Right cardiac atrium (tissue), 5 donors: ENCODE measurements at regions not wholly inside any gene's neighbourhood (a gene's known extent, or its start where the extent isn't known, plus 50 kb on each side); places are given as distances from the start of the nearest gene placed in this dataset.

ENCODE experiments used
- ATAC-seq, 2 donors: fragments of 200-7000 bp; cut with Tn5 transposase; one replicate each; pipeline versions ENCODE4 v1.8.0 to v1.9.1; 2020; ENCODE audit warnings: moderate library complexity in 2 of 2, mild to moderate bottlenecking in 1 of 2
- DNase-seq, 3 donors: peaks; one replicate each; pipeline ENCODE4 v3.0.0-alpha.2; 2020
- H3K27ac ChIP-seq: one replicate; pipeline ENCODE4 v1.5.1; 2013; ENCODE audit warnings: mild to moderate bottlenecking, low read length, control low read depth, moderate library complexity
- H3K27me3 ChIP-seq: one replicate; pipeline ENCODE4 v1.6.1; 2013; ENCODE audit not compliant: control insufficient read depth, insufficient read depth
- H3K4me1 ChIP-seq: one replicate; pipeline ENCODE4 v1.6.1; 2013; ENCODE audit warnings: low read length; ENCODE audit not compliant: control insufficient read depth, insufficient read depth
- H3K4me3 ChIP-seq: one replicate; pipeline ENCODE4 v1.5.1; 2013; ENCODE audit warnings: low read length, control low read depth
- H3K9me3 ChIP-seq: one replicate; pipeline ENCODE4 v1.6.1; 2013; ENCODE audit warnings: low read length; ENCODE audit not compliant: control insufficient read depth
- WGBS: extraction: QIAGEN DNeasy Blood & Tissue Kit; methylation state at CpG from one replicate; pipeline ENCODE4 v1.1.7; 2013; 5-methylcytosine and 5-hydroxymethylcytosine counted together
- intact Hi-C, 4 donors: fragments of 100-400 bp; cut with DNase I; formaldehyde crosslinking; loops; one replicate each; pipeline versions ENCODE4 v1.11.0 to v1.14.0; 2022 to 2023
- donor health status: healthy with polysubstance abuse.
- donor health status: DM: no; HTN: yes; CAD: no.
- donor health status: DM: no; HTN: no; CAD: no.
- donor health status: DM: no; HTN: yes; CAD: no; lungs with severe emphysema.
- donor health status: DM: yes; HTN: yes; CAD: no.

DNA sequence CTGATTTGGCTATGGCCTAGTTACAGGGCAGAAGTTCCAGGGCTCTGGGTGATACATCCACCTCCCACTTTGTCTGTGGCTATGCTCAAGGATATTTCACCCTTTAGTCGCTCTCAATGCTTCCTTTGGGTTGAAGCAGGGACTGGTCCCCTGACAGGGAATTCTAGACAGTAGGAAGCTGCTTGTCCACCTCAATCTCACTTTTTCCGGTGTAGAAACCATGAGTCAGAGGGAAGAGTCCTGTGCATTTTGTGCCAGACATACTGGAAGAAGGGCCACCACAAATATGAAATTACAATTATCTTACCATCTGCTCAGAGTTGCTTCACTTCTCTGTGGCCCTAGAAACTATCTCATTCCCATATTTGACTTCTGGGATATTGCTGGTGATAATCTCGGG, 413.7 kb upstream of the FAT3 start:
- no peak for ATAC-seq
- no peak overlapping the region for H3K27ac ChIP-seq
- no peak for DNase-seq
- 88% methylated on average over 3 of the region's 3 CpGs for WGBS
- no peaks in the 10 kb centered on the region for H3K4me1 ChIP-seq
- intact Hi-C loops: no loop called here
- H3K27me3 ChIP-seq: no peaks in the 10 kb centered on the region
- no peak overlapping the region for H3K4me3 ChIP-seq
- no peaks in the 10 kb centered on the region for H3K9me3 ChIP-seq

DNA sequence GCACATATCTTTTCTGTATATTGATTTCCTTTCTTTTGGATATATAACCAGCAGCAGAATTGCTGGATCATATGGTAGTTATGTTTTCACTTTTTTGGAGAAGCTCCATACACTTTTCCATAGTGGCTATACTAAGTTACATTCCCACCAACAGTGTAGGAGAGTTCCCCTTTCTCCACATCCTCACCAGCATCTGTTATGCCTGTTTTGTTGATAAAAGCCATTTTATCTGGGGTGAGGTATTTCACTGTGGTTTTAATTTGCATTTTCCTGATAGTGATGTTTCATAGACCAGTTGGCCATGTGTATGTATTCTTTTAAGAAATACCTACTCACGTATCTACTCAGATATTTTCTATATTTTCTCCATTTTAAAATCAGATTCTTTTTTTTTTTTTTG, 419.3 kb upstream of the FAT3 start:
- intact Hi-C loops: no loop called here
- 89% methylated on average over 1 of the region's 1 CpG for WGBS
- Histone ChIP-seq H3K9me3 (no peaks in the 10 kb centered on the region), H3K4me3 (no peak overlapping the region), H3K4me1 (no peaks in the 10 kb centered on the region), H3K27me3 (no peaks in the 10 kb centered on the region), H3K27ac (no peak overlapping the region)
- DNase-seq (no peak), ATAC-seq (no peak)

DNA sequence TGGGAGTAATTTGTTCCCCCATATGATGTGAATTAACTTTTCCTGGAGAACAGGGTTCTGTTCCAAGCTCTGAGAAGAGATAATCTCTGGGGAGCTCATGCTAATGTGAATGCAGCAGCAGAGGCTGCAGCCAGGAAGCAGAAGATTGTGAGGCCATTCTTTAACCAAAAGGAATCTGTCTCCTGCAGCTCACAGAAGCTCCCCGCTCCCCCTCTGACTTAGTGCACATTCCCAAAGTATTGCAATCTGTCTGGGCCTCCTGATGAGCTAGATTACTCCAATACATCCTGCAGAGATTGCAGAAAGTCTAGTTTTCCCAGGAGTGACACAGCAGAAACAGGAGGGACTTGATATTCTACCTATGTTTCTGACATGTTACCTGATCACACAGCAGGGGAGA, 420.6 kb upstream of the FAT3 start:
- no peaks in the 10 kb centered on the region for H3K4me1 ChIP-seq
- 39% methylated on average over 1 of the region's 1 CpG for WGBS
- intact Hi-C loops: no loop called here
- H3K27me3 ChIP-seq: no peaks in the 10 kb centered on the region
- H3K9me3 ChIP-seq: no peaks in the 10 kb centered on the region
- ATAC-seq: no peak
- no peak for DNase-seq
- H3K27ac ChIP-seq: no peak overlapping the region
- H3K4me3 ChIP-seq: no peak overlapping the region

DNA sequence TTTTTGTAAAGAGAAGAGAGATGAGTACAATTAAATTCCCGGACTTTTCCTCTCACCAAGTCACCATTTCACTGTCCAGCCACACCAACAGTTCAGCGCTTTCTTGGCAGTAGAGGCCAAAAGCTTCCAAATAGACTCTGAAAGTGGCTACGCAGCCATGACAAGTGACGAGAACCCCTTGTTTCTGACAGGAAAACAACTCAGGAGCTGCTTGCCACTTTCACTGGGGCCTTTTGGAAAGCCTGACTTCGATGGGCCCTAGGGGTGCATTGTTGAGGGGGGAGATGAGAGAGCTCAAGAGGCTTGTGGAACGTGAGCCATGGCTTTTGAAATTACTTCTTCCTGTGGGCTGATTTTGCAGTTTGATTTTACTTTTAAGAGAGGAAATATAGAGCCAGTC, 422.1 kb upstream of the FAT3 start:
- 63% methylated on average over 6 of the region's 6 CpGs for WGBS
- H3K9me3 ChIP-seq: no peaks in the 10 kb centered on the region
- H3K4me3 ChIP-seq: no peak overlapping the region
- H3K27ac ChIP-seq: no peak overlapping the region
- no peak for ATAC-seq
- H3K27me3 ChIP-seq: no peaks in the 10 kb centered on the region
- intact Hi-C loops: no loop called here
- H3K4me1 ChIP-seq: no peaks in the 10 kb centered on the region
- no peak for DNase-seq

DNA sequence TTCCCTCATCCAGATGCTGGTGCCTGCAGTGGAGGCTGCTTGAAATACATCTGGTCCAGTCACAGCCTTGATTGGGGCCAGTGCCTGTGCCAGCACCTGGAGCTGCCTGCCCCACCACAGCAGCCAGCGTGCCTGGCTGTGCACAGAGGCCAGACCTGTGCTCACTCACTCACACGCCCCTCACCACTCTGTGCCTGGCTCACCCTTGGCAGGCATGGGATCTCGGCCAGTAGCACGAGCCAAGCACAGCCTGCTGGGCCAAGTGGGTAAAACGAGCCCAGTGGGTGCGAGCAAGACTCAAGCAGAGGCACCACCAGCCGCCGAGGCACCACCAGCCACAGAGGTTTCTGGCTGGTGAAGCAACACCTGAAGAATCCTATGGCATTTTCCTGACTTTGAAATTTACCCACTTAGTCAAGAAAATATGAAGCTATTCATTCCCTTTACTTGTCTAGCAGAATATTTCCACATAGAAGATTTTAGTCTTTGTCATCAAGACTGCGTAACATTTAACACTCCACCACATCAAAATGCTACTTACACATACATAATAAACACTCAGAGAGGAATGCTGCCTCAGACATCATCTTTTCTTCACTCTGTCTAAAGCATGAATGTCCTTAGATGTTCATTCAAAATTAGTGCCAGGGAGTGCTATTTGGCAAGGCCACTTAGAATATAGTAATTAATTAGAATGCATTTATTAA, 424.3 kb upstream of the FAT3 start:
- no peak overlapping the region for H3K27ac ChIP-seq
- no peak for ATAC-seq

DNA sequence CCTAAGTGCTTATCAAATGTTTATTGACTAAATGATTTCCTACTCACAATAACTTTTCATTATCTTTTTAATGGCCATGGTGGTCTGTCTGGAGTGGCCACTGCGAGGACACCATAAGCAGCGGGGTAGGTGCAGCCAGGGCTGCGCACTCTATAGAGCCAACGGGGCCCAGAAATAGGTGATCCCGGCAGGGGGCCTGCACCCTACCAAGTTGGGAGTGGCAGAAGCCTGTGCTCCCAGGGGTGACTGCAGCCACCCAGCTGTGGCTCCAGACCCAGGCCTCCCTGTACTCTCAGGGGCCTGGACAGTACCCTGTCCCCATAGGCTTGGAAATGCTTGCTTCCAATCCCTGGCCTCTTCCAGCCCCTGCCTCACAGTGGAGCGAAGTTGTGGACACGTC, 426.4 kb upstream of the FAT3 start:
- peak in 1 of 2 donors; percentile 28 for ATAC-seq
- Histone ChIP-seq H3K27ac (no peak overlapping the region), H3K9me3 (no peaks in the 10 kb centered on the region), H3K27me3 (no peaks in the 10 kb centered on the region), H3K4me1 (no peaks in the 10 kb centered on the region), H3K4me3 (no peak overlapping the region)
- no peak for DNase-seq
- intact Hi-C loops: no loop called here
- WGBS: 84% methylated on average over 7 of the region's 7 CpGs

More for the DNA sequence above, 424.3 kb upstream of the FAT3 start:
- H3K9me3 ChIP-seq: no peaks in the 10 kb centered on the region
- H3K4me3 ChIP-seq: no peak overlapping the region
- no peaks in the 10 kb centered on the region for H3K4me1 ChIP-seq
- no peaks in the 10 kb centered on the region for H3K27me3 ChIP-seq
- DNase-seq: peak in 1 of 3 donors; percentile 15
- intact Hi-C loops: no loop called here
- WGBS: 82% methylated on average over 9 of the region's 9 CpGs

DNA sequence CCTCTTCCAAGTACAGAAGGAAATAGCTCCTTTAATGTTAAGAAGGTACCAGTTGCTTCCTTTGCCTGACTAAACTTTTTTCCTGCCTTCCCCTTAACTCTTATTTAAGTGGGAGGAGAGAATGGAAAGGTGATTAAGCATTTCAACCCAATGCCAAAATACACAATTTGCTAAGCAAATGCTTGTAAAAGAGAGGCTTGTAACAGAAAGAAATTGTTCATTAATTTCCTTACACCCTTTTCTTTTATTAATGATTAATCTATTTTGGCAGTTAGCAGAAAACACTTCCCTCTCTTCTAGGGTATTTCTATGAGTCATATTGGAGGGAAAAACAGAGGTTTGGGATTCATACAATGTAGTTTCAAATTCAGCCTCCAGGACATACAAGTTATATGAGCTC, 427.6 kb upstream of the FAT3 start:
- ATAC-seq (no peak), DNase-seq (no peak)
- Histone ChIP-seq H3K4me3 (no peak overlapping the region), H3K9me3 (no peaks in the 10 kb centered on the region), H3K27me3 (no peaks in the 10 kb centered on the region), H3K4me1 (no peaks in the 10 kb centered on the region), H3K27ac (no peak overlapping the region)
- intact Hi-C loops: no loop called here

DNA sequence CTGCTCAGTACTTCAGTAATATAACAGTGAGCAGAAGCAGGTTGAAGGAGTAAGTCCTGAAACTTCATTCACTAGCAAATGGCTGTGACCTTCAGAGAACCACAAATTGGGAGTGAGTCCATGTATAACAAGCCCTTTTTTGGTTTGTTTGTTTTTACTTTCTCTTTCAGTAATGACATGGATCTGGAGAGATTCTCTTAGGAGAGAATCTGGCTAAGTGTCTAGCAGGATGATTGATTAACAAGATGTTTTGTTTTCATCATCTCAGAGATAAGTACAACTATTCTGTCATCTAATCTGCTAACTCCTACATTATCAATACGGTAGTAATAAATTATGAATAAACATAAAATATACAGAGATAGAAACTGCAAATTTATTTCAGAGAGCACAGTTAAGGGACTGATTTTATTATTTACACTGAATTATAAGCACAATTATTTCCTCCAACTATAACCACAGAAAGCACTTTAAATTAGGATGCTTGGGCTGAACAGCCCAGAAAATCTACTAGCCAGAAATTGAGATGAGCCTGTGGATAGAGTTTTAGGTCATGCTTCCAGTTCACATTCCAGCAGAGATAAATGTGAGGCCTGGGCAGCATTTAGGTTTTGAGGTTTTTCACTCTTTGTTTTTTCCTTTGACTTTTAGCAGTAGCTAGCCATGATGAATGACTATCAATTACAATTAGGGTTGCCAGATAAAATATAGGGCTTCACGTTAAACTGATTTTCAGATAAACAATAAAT, 429.3 kb upstream of the FAT3 start:
- no peaks in the 10 kb centered on the region for H3K4me1 ChIP-seq
- intact Hi-C loops: no loop called here
- no peaks in the 10 kb centered on the region for H3K9me3 ChIP-seq
- H3K27ac ChIP-seq: no peak overlapping the region
- WGBS: 44% methylated on average over 2 of the region's 2 CpGs
- H3K27me3 ChIP-seq: no peaks in the 10 kb centered on the region
- no peak overlapping the region for H3K4me3 ChIP-seq
- DNase-seq: no peak
- no peak for ATAC-seq

DNA sequence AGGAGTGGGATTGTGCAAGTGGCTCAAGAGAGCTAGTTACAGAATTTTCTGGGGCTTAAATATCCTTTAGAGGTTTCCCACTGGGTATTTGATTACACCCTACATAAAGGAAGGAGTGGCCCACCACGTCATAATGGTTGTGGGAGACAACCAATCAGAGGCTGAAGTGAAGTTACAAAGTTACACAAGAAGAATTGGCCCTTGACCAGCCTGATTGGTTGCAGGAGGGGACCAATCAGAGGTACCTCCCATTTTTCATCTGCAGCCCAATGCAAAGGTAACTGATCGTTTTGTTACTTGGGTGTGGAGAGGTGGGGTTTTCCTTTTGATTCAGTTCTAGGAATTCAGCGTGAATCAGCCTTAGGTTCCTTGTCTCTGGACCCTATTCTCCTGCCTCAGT, 430.5 kb upstream of the FAT3 start:
- Histone ChIP-seq H3K4me3 (no peak overlapping the region), H3K4me1 (no peaks in the 10 kb centered on the region), H3K27me3 (no peaks in the 10 kb centered on the region), H3K27ac (no peak overlapping the region), H3K9me3 (no peaks in the 10 kb centered on the region)
- WGBS: 83% methylated on average over 3 of the region's 3 CpGs
- DNase-seq: no peak
- intact Hi-C loops: no loop called here
- no peak for ATAC-seq

DNA sequence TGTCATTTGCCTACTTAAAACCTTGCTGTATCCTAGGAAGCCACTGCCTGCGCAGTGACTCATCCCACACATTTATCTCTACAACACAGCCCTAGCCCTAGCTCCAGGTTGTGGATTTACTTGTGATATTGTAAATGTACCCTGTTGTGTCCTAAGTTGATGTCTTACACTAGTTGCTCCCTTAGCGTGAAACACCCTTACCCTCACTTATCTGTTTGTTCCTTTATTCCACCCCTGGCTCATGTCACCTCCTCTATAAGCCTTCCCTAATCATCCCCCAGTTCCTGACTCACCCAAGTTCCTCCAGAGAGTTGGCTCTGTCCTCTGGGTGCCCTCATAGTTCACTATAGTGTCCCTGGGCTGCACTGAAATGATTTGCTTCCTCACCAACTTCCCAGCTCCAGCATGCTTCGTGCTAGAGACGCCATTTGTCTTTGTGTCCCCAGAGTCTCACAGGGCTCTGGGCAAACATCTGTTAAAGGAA, 431.8 kb upstream of the FAT3 start:
- H3K27me3 ChIP-seq: no peaks in the 10 kb centered on the region
- intact Hi-C loops: no loop called here
- 71% methylated on average over 4 of the region's 4 CpGs for WGBS
- DNase-seq (no peak), ATAC-seq (no peak)
- H3K4me3 ChIP-seq: no peak overlapping the region
- H3K9me3 ChIP-seq: no peaks in the 10 kb centered on the region
- H3K27ac ChIP-seq: no peak overlapping the region
- no peaks in the 10 kb centered on the region for H3K4me1 ChIP-seq

DNA sequence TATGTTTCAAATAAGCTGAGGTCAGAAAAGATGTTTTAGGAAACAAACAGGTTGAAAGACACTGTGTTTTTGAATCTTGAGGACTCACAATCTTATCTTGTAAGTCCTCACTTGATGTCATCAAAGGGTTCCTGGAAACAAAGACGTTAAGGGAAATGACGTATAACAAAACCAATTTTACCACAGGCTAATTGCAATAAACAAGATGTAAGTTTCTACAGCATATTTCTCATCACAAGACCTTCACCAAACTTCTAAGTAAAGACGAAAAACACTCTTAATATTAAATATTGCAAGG, 433.5 kb upstream of the FAT3 start:
- Histone ChIP-seq H3K4me1 (no peaks in the 10 kb centered on the region), H3K9me3 (no peaks in the 10 kb centered on the region), H3K27ac (no peak overlapping the region), H3K4me3 (no peak overlapping the region), H3K27me3 (no peaks in the 10 kb centered on the region)
- DNase-seq (no peak), ATAC-seq (no peak)
- 58% methylated on average over 3 of the region's 3 CpGs for WGBS
- intact Hi-C loops: no loop called here
